Stimulated activated memory B cell treated with anti-CD40 and anti-IgM and Interleukin-4, amounts not matched to agents 10 μg/mL and 1 μg/mL and 100 μg/mL, for 72 hours (primary cell): ENCODE measurements at regions not wholly inside any gene's neighbourhood (a gene's known extent, or its start where the extent isn't known, plus 50 kb on each side); places are given as distances from the start of the nearest gene placed in this dataset.
A peak's percentile ranks its signal among the peaks of the same experiment; 100 is the strongest.

ENCODE experiments used
- ATAC-seq: fragments of 150-1000 bp; cut with Tn5 transposase; 2 replicates; pipeline ENCODE4 v1.10.0; 2021
- H3K27ac Mint-ChIP-seq: one replicate; pipeline ENCODE4 v1.8.0; 2022; ENCODE audit warnings: mild to moderate bottlenecking, mixed read lengths
- H3K27me3 Mint-ChIP-seq: one replicate; pipeline ENCODE4 v1.8.0; 2022; ENCODE audit warnings: mixed read lengths
- H3K36me3 Mint-ChIP-seq: one replicate; pipeline ENCODE4 v1.8.0; 2022; ENCODE audit warnings: mixed read lengths
- H3K4me1 Mint-ChIP-seq: one replicate; pipeline ENCODE4 v1.8.0; 2022; ENCODE audit warnings: mixed read lengths
- H3K4me3 Mint-ChIP-seq: one replicate; pipeline ENCODE4 v1.8.0; 2022; ENCODE audit warnings: mild to moderate bottlenecking, moderate library complexity, mixed read lengths
- H3K9me3 Mint-ChIP-seq: one replicate; pipeline ENCODE4 v1.8.0; 2022; ENCODE audit warnings: mixed read lengths

DNA sequence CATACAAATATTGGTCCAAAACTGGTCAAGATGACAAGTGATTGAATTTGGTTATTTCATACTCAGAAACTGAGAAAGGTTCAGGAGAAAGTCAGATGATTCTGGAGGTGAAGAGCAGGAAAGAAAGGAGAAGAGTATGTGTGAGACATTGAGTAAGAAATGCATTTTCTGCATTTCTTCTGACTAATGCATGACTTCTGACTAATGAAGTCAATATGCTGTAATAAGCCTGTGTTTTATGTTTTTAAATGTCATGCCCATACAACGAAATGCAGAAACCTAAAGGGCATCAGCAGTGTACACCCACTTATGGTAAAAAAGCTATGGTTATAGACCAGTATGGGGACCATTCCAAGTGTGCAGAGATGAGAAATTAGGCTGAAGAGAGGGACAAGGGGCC is 1227.8 kb upstream of the SORCS1 start:
- H3K36me3 Mint-ChIP-seq: no peaks in the 10 kb centered on the region
- no peak overlapping the region for H3K27ac Mint-ChIP-seq
- H3K9me3 Mint-ChIP-seq: no peaks in the 10 kb centered on the region
- H3K4me1 Mint-ChIP-seq: no peaks in the 10 kb centered on the region
- peaks cover 16% of the 10 kb centered on the region for H3K27me3 Mint-ChIP-seq
- H3K4me3 Mint-ChIP-seq: no peak overlapping the region
- no peak for ATAC-seq

GRCh38 chr10:108388706-108389105 is 1224.2 kb upstream of the SORCS1 start:
- H3K4me1 Mint-ChIP-seq: no peaks in the 10 kb centered on the region
- no peak overlapping the region for H3K4me3 Mint-ChIP-seq
- no peaks in the 10 kb centered on the region for H3K9me3 Mint-ChIP-seq
- peaks cover 16% of the 10 kb centered on the region for H3K27me3 Mint-ChIP-seq
- ATAC-seq: no peak
- H3K27ac Mint-ChIP-seq: no peak overlapping the region
- no peaks in the 10 kb centered on the region for H3K36me3 Mint-ChIP-seq

DNA sequence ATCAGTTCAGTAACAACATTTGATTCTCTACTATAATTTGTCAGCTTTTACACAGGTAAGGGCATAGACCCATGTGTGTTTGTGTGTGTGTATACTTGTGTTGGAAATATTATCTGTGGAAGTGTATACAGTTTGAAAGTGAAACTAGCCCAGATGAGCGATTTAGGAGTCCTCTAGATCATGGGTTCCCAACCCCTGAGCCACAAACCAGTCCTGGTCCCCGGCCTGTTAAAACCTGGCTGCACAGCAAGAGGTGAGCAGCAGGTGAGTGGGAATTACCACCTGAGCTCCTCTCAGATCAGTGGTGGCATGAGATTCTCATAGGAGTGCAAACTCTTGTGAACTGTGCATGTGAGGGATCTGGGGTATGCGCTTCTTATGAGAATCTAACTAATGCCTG is 1221.5 kb upstream of the SORCS1 start:
- ATAC-seq: peak; percentile 36
- no peak overlapping the region for H3K27ac Mint-ChIP-seq
- no peaks in the 10 kb centered on the region for H3K4me1 Mint-ChIP-seq
- peaks cover 16% of the 10 kb centered on the region for H3K27me3 Mint-ChIP-seq
- no peak overlapping the region for H3K4me3 Mint-ChIP-seq
- H3K9me3 Mint-ChIP-seq: no peaks in the 10 kb centered on the region
- H3K36me3 Mint-ChIP-seq: no peaks in the 10 kb centered on the region

GRCh38 chr10:108384378-108384777 is 1219.9 kb upstream of the SORCS1 start:
- no peak for ATAC-seq
- Mint-ChIP-seq H3K4me3 (no peak overlapping the region), H3K27ac (no peak overlapping the region), H3K36me3 (no peaks in the 10 kb centered on the region), H3K27me3 (peaks cover 9% of the 10 kb centered on the region), H3K4me1 (no peaks in the 10 kb centered on the region), H3K9me3 (no peaks in the 10 kb centered on the region)

- H3K9me3 Mint-ChIP-seq: peaks cover 2% of the 10 kb centered on the region
- no peaks in the 10 kb centered on the region for H3K4me1 Mint-ChIP-seq
- no peaks in the 10 kb centered on the region for H3K36me3 Mint-ChIP-seq
- H3K4me3 Mint-ChIP-seq: no peak overlapping the region
- no peaks in the 10 kb centered on the region for H3K27me3 Mint-ChIP-seq
- no peak overlapping the region for H3K27ac Mint-ChIP-seq
- ATAC-seq: no peak
These were observed 1214.3 kb upstream of the SORCS1 start for GRCh38 chr10:108378779-108379178.

DNA sequence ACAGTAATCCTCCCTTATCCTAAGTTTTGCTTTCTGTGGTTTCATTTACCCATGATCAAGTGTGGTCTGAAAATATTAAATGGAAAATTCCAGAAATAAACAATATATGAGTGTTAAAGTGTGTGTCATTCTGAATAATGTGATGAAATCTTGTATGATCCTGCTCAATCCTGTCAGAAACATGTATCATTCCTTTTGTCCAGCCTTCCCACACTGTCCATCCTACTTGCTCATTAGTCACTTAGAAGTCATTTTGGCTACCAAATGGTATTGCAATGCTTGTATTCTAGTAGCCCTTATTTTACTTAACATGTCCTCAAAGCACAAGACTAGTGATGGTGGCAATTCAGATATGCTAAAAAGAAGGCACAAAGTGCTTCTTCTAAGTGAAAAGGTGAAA is 1211.2 kb upstream of the SORCS1 start:
- Mint-ChIP-seq H3K27me3 (no peaks in the 10 kb centered on the region), H3K4me1 (no peaks in the 10 kb centered on the region), H3K4me3 (no peak overlapping the region), H3K9me3 (peaks cover 5% of the 10 kb centered on the region), H3K27ac (no peak overlapping the region), H3K36me3 (no peaks in the 10 kb centered on the region)
- no peak for ATAC-seq

GRCh38 chr10:108374991-108375390 is 1210.5 kb upstream of the SORCS1 start:
- no peak overlapping the region for H3K27ac Mint-ChIP-seq
- no peaks in the 10 kb centered on the region for H3K36me3 Mint-ChIP-seq
- H3K4me1 Mint-ChIP-seq: no peaks in the 10 kb centered on the region
- no peak overlapping the region for H3K4me3 Mint-ChIP-seq
- ATAC-seq: no peak
- no peaks in the 10 kb centered on the region for H3K27me3 Mint-ChIP-seq
- peaks cover 5% of the 10 kb centered on the region for H3K9me3 Mint-ChIP-seq

GRCh38 chr10:108365541-108365940 is 1201.0 kb upstream of the SORCS1 start:
- H3K27me3 Mint-ChIP-seq: no peaks in the 10 kb centered on the region
- H3K9me3 Mint-ChIP-seq: no peaks in the 10 kb centered on the region
- no peak overlapping the region for H3K27ac Mint-ChIP-seq
- H3K4me1 Mint-ChIP-seq: no peaks in the 10 kb centered on the region
- H3K36me3 Mint-ChIP-seq: no peaks in the 10 kb centered on the region
- ATAC-seq: no peak
- H3K4me3 Mint-ChIP-seq: no peak overlapping the region

GRCh38 chr10:108363576-108363975 is 1199.1 kb upstream of the SORCS1 start:
- Mint-ChIP-seq H3K27ac (no peak overlapping the region), H3K9me3 (no peaks in the 10 kb centered on the region), H3K4me1 (no peaks in the 10 kb centered on the region), H3K27me3 (no peaks in the 10 kb centered on the region), H3K4me3 (no peak overlapping the region), H3K36me3 (no peaks in the 10 kb centered on the region)
- no peak for ATAC-seq

- Mint-ChIP-seq H3K4me3 (no peak overlapping the region), H3K36me3 (no peaks in the 10 kb centered on the region), H3K27ac (no peak overlapping the region), H3K27me3 (no peaks in the 10 kb centered on the region), H3K4me1 (no peaks in the 10 kb centered on the region), H3K9me3 (no peaks in the 10 kb centered on the region)
- no peak for ATAC-seq
These were observed 1198.5 kb upstream of the SORCS1 start for GRCh38 chr10:108362961-108363360.

DNA sequence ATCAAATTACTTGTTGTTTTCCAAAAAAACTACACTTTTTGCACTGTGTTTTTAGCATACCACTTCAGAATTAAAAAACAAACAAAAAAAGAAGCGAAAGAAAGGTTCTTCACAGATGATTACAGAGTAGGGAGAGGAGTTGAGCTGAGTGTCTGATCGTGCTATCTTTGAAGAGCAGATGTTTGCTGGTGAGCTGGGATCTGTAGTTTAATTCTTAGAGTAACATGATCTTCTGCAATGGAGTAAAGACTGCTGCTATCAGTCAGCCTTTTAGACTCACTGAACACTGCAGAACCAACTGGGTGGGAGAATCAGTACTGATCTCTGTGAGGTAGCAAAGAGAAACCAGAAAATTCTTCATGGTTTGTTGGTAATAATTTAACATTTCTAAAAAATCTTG is 1197.8 kb upstream of the SORCS1 start:
- Mint-ChIP-seq H3K27ac (no peak overlapping the region), H3K36me3 (no peaks in the 10 kb centered on the region), H3K4me1 (no peaks in the 10 kb centered on the region), H3K4me3 (no peak overlapping the region), H3K9me3 (no peaks in the 10 kb centered on the region), H3K27me3 (no peaks in the 10 kb centered on the region)
- no peak for ATAC-seq

GRCh38 chr10:108360187-108360586 is 1195.7 kb upstream of the SORCS1 start:
- Mint-ChIP-seq H3K27me3 (no peaks in the 10 kb centered on the region), H3K4me1 (no peaks in the 10 kb centered on the region), H3K36me3 (no peaks in the 10 kb centered on the region), H3K4me3 (no peak overlapping the region), H3K9me3 (no peaks in the 10 kb centered on the region), H3K27ac (no peak overlapping the region)
- no peak for ATAC-seq

GRCh38 chr10:108358912-108359311 is 1194.4 kb upstream of the SORCS1 start:
- peak; percentile 26 for ATAC-seq
- Mint-ChIP-seq H3K36me3 (no peaks in the 10 kb centered on the region), H3K27me3 (no peaks in the 10 kb centered on the region), H3K4me1 (no peaks in the 10 kb centered on the region), H3K9me3 (no peaks in the 10 kb centered on the region), H3K4me3 (no peak overlapping the region), H3K27ac (no peak overlapping the region)

GRCh38 chr10:108352771-108353170 is 1188.3 kb upstream of the SORCS1 start:
- peaks cover 3% of the 10 kb centered on the region for H3K9me3 Mint-ChIP-seq
- H3K27ac Mint-ChIP-seq: no peak overlapping the region
- no peak for ATAC-seq
- no peaks in the 10 kb centered on the region for H3K36me3 Mint-ChIP-seq
- no peak overlapping the region for H3K4me3 Mint-ChIP-seq
- H3K4me1 Mint-ChIP-seq: no peaks in the 10 kb centered on the region
- H3K27me3 Mint-ChIP-seq: no peaks in the 10 kb centered on the region

GRCh38 chr10:108348215-108348614 is 1183.7 kb upstream of the SORCS1 start:
- no peak overlapping the region for H3K27ac Mint-ChIP-seq
- peaks cover 7% of the 10 kb centered on the region for H3K9me3 Mint-ChIP-seq
- H3K36me3 Mint-ChIP-seq: no peaks in the 10 kb centered on the region
- no peak overlapping the region for H3K4me3 Mint-ChIP-seq
- H3K27me3 Mint-ChIP-seq: no peaks in the 10 kb centered on the region
- no peak for ATAC-seq
- no peaks in the 10 kb centered on the region for H3K4me1 Mint-ChIP-seq

- H3K4me3 Mint-ChIP-seq: no peak overlapping the region
- H3K4me1 Mint-ChIP-seq: no peaks in the 10 kb centered on the region
- H3K36me3 Mint-ChIP-seq: no peaks in the 10 kb centered on the region
- H3K9me3 Mint-ChIP-seq: peaks cover 7% of the 10 kb centered on the region
- no peak for ATAC-seq
- H3K27me3 Mint-ChIP-seq: no peaks in the 10 kb centered on the region
- H3K27ac Mint-ChIP-seq: no peak overlapping the region
These were observed 1181.6 kb upstream of the SORCS1 start for GRCh38 chr10:108346066-108346465.

DNA sequence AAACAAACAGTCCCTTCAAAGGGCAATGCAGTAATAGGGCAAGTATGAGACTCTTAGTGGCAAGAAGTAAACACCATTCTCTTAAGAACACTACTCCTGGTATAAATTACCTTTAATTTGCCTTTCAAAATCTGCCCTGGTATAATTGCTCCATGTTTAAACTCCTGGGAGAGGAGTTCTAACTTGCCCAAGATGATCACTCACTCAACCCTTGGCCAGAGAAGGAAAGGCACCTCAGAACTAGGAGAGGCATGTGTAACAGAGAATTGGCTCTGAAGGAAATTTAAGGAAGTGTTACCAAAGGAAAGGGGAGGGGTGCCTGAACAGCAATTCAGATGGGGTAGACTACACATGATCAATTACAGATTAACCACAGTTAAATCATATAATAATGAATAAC is 1173.6 kb upstream of the SORCS1 start:
- H3K27ac Mint-ChIP-seq: no peak overlapping the region

More for the DNA sequence above, 1173.6 kb upstream of the SORCS1 start:
- no peaks in the 10 kb centered on the region for H3K4me1 Mint-ChIP-seq
- no peaks in the 10 kb centered on the region for H3K27me3 Mint-ChIP-seq
- no peaks in the 10 kb centered on the region for H3K9me3 Mint-ChIP-seq
- no peaks in the 10 kb centered on the region for H3K36me3 Mint-ChIP-seq
- H3K4me3 Mint-ChIP-seq: no peak overlapping the region
- ATAC-seq: no peak
